Adrenal gland (tissue), 5 donors: ENCODE measurements at regions not wholly inside any gene's neighbourhood (a gene's known extent, or its start where the extent isn't known, plus 50 kb on each side); places are given as distances from the start of the nearest gene placed in this dataset.

Experiments
- CTCF ChIP-seq, 6 experiments: fragments of 450-650 bp in 4 of 6; fragments of 200-600 bp in 2 of 6; sonication (generic) in 1 of 6; IDR thresholded peaks; 1 replicate in 5 of 6; 2 replicates in 1 of 6; pipeline versions ENCODE4 v1.5.1 to v1.8.0; 2016 to 2021; ENCODE audit warnings: antibody characterized with exemption in 6 of 6, mild to moderate bottlenecking in 2 of 6, moderate library complexity in 1 of 6
- POLR2A ChIP-seq, 2 donors: fragments of 450-650 bp; IDR thresholded peaks; one replicate each; pipeline ENCODE4 v1.6.1; 2017; ENCODE audit warnings: antibody characterized with exemption in 2 of 2, mild to moderate bottlenecking in 2 of 2, moderate library complexity in 1 of 2
- donor health status: DM: no; HTN: no; CAD: no.

GRCh38 chr4:27267339-27267969, 406.8 kb downstream of the STIM2 start:
- TF ChIP-seq POLR2A (IDR thresholded peaks at IDR 0.05) (no peak), CTCF (IDR thresholded peaks at IDR 0.05) (no peak)
